Suprapubic skin (tissue), 4 donors: ENCODE measurements at regions not wholly inside any gene's neighbourhood (a gene's known extent, or its start where the extent isn't known, plus 50 kb on each side); places are given as distances from the start of the nearest gene placed in this dataset.
"Not testable (repeated sequence)": the region's sequence is repeated elsewhere in the genome, so short reads cannot be mapped to it uniquely, and the experiment has no call there.

Source experiments
- DNase-seq, 2 donors: peaks; one replicate each; pipeline ENCODE4 v3.0.0-alpha.2; 2019; ENCODE audit warnings: low spot score in 2 of 2
- H3K27ac ChIP-seq: fragments of 200-600 bp; sonication (generic); one replicate; pipeline ENCODE4 v1.5.1; 2019
- H3K27me3 ChIP-seq: fragments of 200-600 bp; sonication (generic); one replicate; pipeline ENCODE4 v1.5.1; 2019
- H3K36me3 ChIP-seq: fragments of 200-600 bp; sonication (generic); one replicate; pipeline ENCODE4 v1.5.1; 2019
- H3K4me1 ChIP-seq: fragments of 200-600 bp; sonication (generic); one replicate; pipeline ENCODE4 v1.5.1; 2019
- H3K4me3 ChIP-seq: fragments of 200-600 bp; sonication (generic); one replicate; pipeline ENCODE4 v1.5.1; 2019; ENCODE audit warnings: mild to moderate bottlenecking
- H3K9me3 ChIP-seq: fragments of 200-600 bp; sonication (generic); one replicate; pipeline ENCODE4 v1.5.1; 2019
- CTCF ChIP-seq, 2 donors: fragments of 200-600 bp in 1 of 2; fragments of 450-650 bp in 1 of 2; sonication (generic) in 1 of 2; IDR thresholded peaks; one replicate each; pipeline ENCODE4 v1.5.1; 2016 to 2019; ENCODE audit warnings: antibody characterized with exemption in 2 of 2, mild to moderate bottlenecking in 1 of 2, moderate library complexity in 1 of 2
- EP300 ChIP-seq: sonication (generic); formaldehyde crosslinking; IDR thresholded peaks from one replicate; pipeline ENCODE4 v1.6.1; 2017; ENCODE audit warnings: antibody characterized with exemption
- POLR2A ChIP-seq, 2 donors: fragments of 450-650 bp; IDR thresholded peaks; one replicate each; pipeline ENCODE4 v1.6.1; 2017; ENCODE audit warnings: antibody characterized with exemption in 2 of 2, mild to moderate bottlenecking in 2 of 2, moderate library complexity in 2 of 2
- POLR2AphosphoS5 ChIP-seq, 3 donors: sonication (generic); formaldehyde crosslinking; IDR thresholded peaks; one replicate each; pipeline ENCODE4 v1.6.1; 2017; ENCODE audit warnings: antibody characterized with exemption in 3 of 3
- WGBS: methylation state at CpG from one replicate; pipeline ENCODE4 v1.1.5; 2018; 5-methylcytosine and 5-hydroxymethylcytosine counted together

- Histone ChIP-seq H3K36me3 (no peaks in the 10 kb centered on the region), H3K27me3 (no peaks in the 10 kb centered on the region), H3K27ac (no peak overlapping the region), H3K4me1 (no peaks in the 10 kb centered on the region), H3K9me3 (no peaks in the 10 kb centered on the region), H3K4me3 (no peak overlapping the region)
- no peak for DNase-seq
- WGBS: 63% methylated on average over 2 of the region's 2 CpGs
- no peak for TF ChIP-seq EP300
- TF ChIP-seq CTCF (IDR thresholded peaks at IDR 0.05): no peak
- no peak for TF ChIP-seq POLR2A (IDR thresholded peaks at IDR 0.05)
- no peak for TF ChIP-seq POLR2AphosphoS5 (IDR thresholded peaks at IDR 0.05)
Measured at GRCh38 chr7:46916581-46916980, 665.3 kb downstream of the TNS3 start.

- Histone ChIP-seq H3K9me3 (no peaks in the 10 kb centered on the region), H3K27ac (no peak overlapping the region), H3K4me3 (no peak overlapping the region), H3K36me3 (no peaks in the 10 kb centered on the region), H3K27me3 (no peaks in the 10 kb centered on the region), H3K4me1 (peaks cover 5% of the 10 kb centered on the region)
- 72% methylated on average over 2 of the region's 2 CpGs for WGBS
- no peak for DNase-seq
- no peak for TF ChIP-seq POLR2AphosphoS5 (IDR thresholded peaks at IDR 0.05)
- no peak for TF ChIP-seq CTCF (IDR thresholded peaks at IDR 0.05)
- TF ChIP-seq EP300: no peak
- TF ChIP-seq POLR2A (IDR thresholded peaks at IDR 0.05): no peak
Measured at GRCh38 chr7:46912692-46913091, 669.2 kb downstream of the TNS3 start.

GRCh38 chr7:46909601-46910051, 672.3 kb downstream of the TNS3 start:
- no peak for DNase-seq
- peaks cover 5% of the 10 kb centered on the region for H3K4me1 ChIP-seq
- no peak overlapping the region for H3K27ac ChIP-seq
- no peak overlapping the region for H3K4me3 ChIP-seq
- H3K27me3 ChIP-seq: no peaks in the 10 kb centered on the region
- TF ChIP-seq POLR2A (IDR thresholded peaks at IDR 0.05): no peak
- no peak for TF ChIP-seq POLR2AphosphoS5 (IDR thresholded peaks at IDR 0.05)
- TF ChIP-seq CTCF (IDR thresholded peaks at IDR 0.05): no peak
- no peak for TF ChIP-seq EP300
- 18% methylated on average over 7 of the region's 7 CpGs for WGBS
- no peaks in the 10 kb centered on the region for H3K36me3 ChIP-seq
- H3K9me3 ChIP-seq: no peaks in the 10 kb centered on the region

GRCh38 chr7:46908770-46909169, 673.1 kb downstream of the TNS3 start:
- DNase-seq: no peak
- Histone ChIP-seq H3K36me3 (no peaks in the 10 kb centered on the region), H3K27ac (no peak overlapping the region), H3K4me1 (peaks cover 5% of the 10 kb centered on the region), H3K9me3 (no peaks in the 10 kb centered on the region), H3K27me3 (no peaks in the 10 kb centered on the region), H3K4me3 (no peak overlapping the region)
- TF ChIP-seq EP300: no peak
- no peak for TF ChIP-seq CTCF (IDR thresholded peaks at IDR 0.05)
- no peak for TF ChIP-seq POLR2AphosphoS5 (IDR thresholded peaks at IDR 0.05)
- no peak for TF ChIP-seq POLR2A (IDR thresholded peaks at IDR 0.05)
- 41% methylated on average over 1 of the region's 1 CpG for WGBS

- 100% methylated on average over 1 of the region's 1 CpG for WGBS
- not testable (repeated sequence) for H3K36me3 ChIP-seq, H3K27ac ChIP-seq, H3K9me3 ChIP-seq, H3K4me1 ChIP-seq, DNase-seq, H3K4me3 ChIP-seq, H3K27me3 ChIP-seq
Measured at GRCh38 chr7:46904523-46904922, 677.4 kb downstream of the TNS3 start.

- no peaks in the 10 kb centered on the region for H3K27me3 ChIP-seq
- DNase-seq: no peak
- WGBS: 84% methylated on average over 2 of the region's 2 CpGs
- H3K9me3 ChIP-seq: no peaks in the 10 kb centered on the region
- no peak overlapping the region for H3K27ac ChIP-seq
- TF ChIP-seq POLR2A (IDR thresholded peaks at IDR 0.05) (no peak), CTCF (IDR thresholded peaks at IDR 0.05) (no peak), EP300 (no peak), POLR2AphosphoS5 (IDR thresholded peaks at IDR 0.05) (no peak)
- no peaks in the 10 kb centered on the region for H3K4me1 ChIP-seq
- H3K4me3 ChIP-seq: no peak overlapping the region
- H3K36me3 ChIP-seq: no peaks in the 10 kb centered on the region
Measured at GRCh38 chr7:46902463-46902862, 679.4 kb downstream of the TNS3 start.
